ENCODE measurements at regions not wholly inside any gene's neighbourhood (a gene's known extent, or its start where the extent isn't known, plus 50 kb on each side); places are given as distances from the start of the nearest gene placed in this dataset.

- H3K9me3 ChIP-seq (ENCODE audit: low read depth, low read length) = no peaks in the 10 kb centered on the region
- H3K27me3 ChIP-seq (ENCODE audit: insufficient read depth, low read length) = peaks cover 50% of the 10 kb centered on the region
- H3K79me2 ChIP-seq (ENCODE audit: insufficient read depth, low read length) = no peaks in the 10 kb centered on the region
- no peak overlapping the region for H3K4me2 ChIP-seq (ENCODE audit: insufficient read depth, low read length)
- no peak overlapping the region for H3K4me3 ChIP-seq (ENCODE audit: insufficient read depth, low read length)
- no peaks in the 10 kb centered on the region for H4K20me1 ChIP-seq (ENCODE audit: insufficient read depth, low read length)
- H3K27ac ChIP-seq (ENCODE audit: low read depth, low read length) = no peak overlapping the region
- no peaks in the 10 kb centered on the region for H3K36me3 ChIP-seq (ENCODE audit: insufficient read depth, low read length)
- no peaks in the 10 kb centered on the region for H3K4me1 ChIP-seq (ENCODE audit: insufficient read depth, low read length)
- no peak for TF ChIP-seq CTCF (IDR thresholded peaks at IDR 0.05; ENCODE audit: extremely low read depth, low read depth, low read length)
- no peak for DNase-seq (ENCODE audit: insufficient read length, low spot score, missing footprints)
- H2AFZ ChIP-seq (ENCODE audit: low read length) = no peak overlapping the region
Observed at GRCh38 chr20:48164034-48164433, 378.8 kb upstream of the SULF2 start.

- Histone ChIP-seq H3K4me2 (ENCODE audit: insufficient read depth, low read length) (no peak overlapping the region), H2AFZ (ENCODE audit: low read length) (no peak overlapping the region), H3K79me2 (ENCODE audit: insufficient read depth, low read length) (no peaks in the 10 kb centered on the region), H3K4me3 (ENCODE audit: insufficient read depth, low read length) (no peak overlapping the region), H3K9me3 (ENCODE audit: low read depth, low read length) (no peaks in the 10 kb centered on the region), H3K36me3 (ENCODE audit: insufficient read depth, low read length) (no peaks in the 10 kb centered on the region), H3K27me3 (ENCODE audit: insufficient read depth, low read length) (peaks cover 46% of the 10 kb centered on the region), H3K27ac (ENCODE audit: low read depth, low read length) (no peak overlapping the region), H3K4me1 (ENCODE audit: insufficient read depth, low read length) (no peaks in the 10 kb centered on the region), H4K20me1 (ENCODE audit: insufficient read depth, low read length) (no peaks in the 10 kb centered on the region)
- DNase-seq (ENCODE audit: insufficient read length, low spot score, missing footprints) = peak; percentile 58
- TF ChIP-seq CTCF (IDR thresholded peaks at IDR 0.05; ENCODE audit: extremely low read depth, low read depth, low read length) = no peak
Observed at GRCh38 chr20:48163505-48163904, 378.2 kb upstream of the SULF2 start.

- H2AFZ ChIP-seq (ENCODE audit: low read length) = no peak overlapping the region
- H3K79me2 ChIP-seq (ENCODE audit: insufficient read depth, low read length) = no peaks in the 10 kb centered on the region
- DNase-seq (ENCODE audit: insufficient read length, low spot score, missing footprints) = no peak
- no peaks in the 10 kb centered on the region for H4K20me1 ChIP-seq (ENCODE audit: insufficient read depth, low read length)
- TF ChIP-seq CTCF (IDR thresholded peaks at IDR 0.05; ENCODE audit: extremely low read depth, low read depth, low read length) = no peak
- no peaks in the 10 kb centered on the region for H3K36me3 ChIP-seq (ENCODE audit: insufficient read depth, low read length)
- H3K4me3 ChIP-seq (ENCODE audit: insufficient read depth, low read length) = no peak overlapping the region
- H3K9me3 ChIP-seq (ENCODE audit: low read depth, low read length) = no peaks in the 10 kb centered on the region
- no peaks in the 10 kb centered on the region for H3K4me1 ChIP-seq (ENCODE audit: insufficient read depth, low read length)
- H3K4me2 ChIP-seq (ENCODE audit: insufficient read depth, low read length) = no peak overlapping the region
- peaks cover 47% of the 10 kb centered on the region for H3K27me3 ChIP-seq (ENCODE audit: insufficient read depth, low read length)
- H3K27ac ChIP-seq (ENCODE audit: low read depth, low read length) = no peak overlapping the region
Observed at GRCh38 chr20:48162621-48163020, 377.3 kb upstream of the SULF2 start.

DNA sequence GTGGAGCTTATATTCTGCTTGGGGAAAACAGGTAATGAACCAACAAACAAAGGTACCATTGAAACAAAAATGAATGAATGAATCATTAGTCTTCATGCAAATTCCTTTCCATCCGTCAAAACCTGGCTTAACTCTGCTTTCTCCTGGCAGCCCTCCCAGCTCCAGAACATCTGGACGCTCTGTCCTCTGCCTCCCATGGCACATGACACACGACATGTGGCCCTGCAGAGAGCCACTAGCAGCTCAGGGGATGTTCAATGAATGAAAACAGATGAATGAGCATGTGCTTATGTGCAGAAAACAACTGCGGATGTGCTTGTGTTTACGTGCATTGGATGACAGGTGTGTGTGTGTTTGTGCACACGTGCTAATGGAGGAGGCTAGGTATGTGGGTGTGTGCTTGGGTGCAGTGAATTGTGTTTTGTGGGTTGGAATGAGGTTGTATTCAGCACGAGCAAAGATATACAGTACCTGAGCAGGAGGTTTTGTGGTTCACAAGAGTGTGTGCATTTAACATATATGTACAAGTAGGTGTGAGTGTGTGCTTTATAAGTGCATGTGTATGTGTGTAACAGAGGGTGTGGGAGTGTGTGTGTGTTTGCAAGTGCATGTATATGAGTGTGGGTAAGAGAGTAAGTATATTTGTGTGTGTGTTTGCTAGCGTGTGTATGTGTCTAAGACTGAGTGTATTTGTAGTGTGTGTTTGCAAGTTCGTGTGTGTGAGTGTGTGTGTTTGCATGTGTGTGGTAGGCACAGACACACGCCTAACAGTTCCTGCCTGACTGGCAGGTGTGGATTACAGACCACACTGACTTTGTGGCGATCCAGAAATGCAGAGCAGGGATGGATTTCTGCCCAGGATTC is 374.1 kb upstream of the SULF2 start:
- Histone ChIP-seq H3K79me2 (ENCODE audit: insufficient read depth, low read length) (no peaks in the 10 kb centered on the region), H2AFZ (ENCODE audit: low read length) (no peak overlapping the region), H3K4me2 (ENCODE audit: insufficient read depth, low read length) (no peak overlapping the region), H3K4me3 (ENCODE audit: insufficient read depth, low read length) (no peak overlapping the region), H3K36me3 (ENCODE audit: insufficient read depth, low read length) (no peaks in the 10 kb centered on the region), H3K27me3 (ENCODE audit: insufficient read depth, low read length) (peaks cover 26% of the 10 kb centered on the region), H3K27ac (ENCODE audit: low read depth, low read length) (no peak overlapping the region), H3K9me3 (ENCODE audit: low read depth, low read length) (no peaks in the 10 kb centered on the region), H3K4me1 (ENCODE audit: insufficient read depth, low read length) (no peaks in the 10 kb centered on the region), H4K20me1 (ENCODE audit: insufficient read depth, low read length) (no peaks in the 10 kb centered on the region)
- no peak for DNase-seq (ENCODE audit: insufficient read length, low spot score, missing footprints)
- no peak for TF ChIP-seq CTCF (IDR thresholded peaks at IDR 0.05; ENCODE audit: extremely low read depth, low read depth, low read length)

Data from osteoblast (primary cell).